ENCODE measurements at regions not wholly inside any gene's neighbourhood (a gene's known extent, or its start where the extent isn't known, plus 50 kb on each side); places are given as distances from the start of the nearest gene placed in this dataset.
"Not testable (repeated sequence)": the region's sequence is repeated elsewhere in the genome, so short reads cannot be mapped to it uniquely, and the experiment has no call there.

DNA sequence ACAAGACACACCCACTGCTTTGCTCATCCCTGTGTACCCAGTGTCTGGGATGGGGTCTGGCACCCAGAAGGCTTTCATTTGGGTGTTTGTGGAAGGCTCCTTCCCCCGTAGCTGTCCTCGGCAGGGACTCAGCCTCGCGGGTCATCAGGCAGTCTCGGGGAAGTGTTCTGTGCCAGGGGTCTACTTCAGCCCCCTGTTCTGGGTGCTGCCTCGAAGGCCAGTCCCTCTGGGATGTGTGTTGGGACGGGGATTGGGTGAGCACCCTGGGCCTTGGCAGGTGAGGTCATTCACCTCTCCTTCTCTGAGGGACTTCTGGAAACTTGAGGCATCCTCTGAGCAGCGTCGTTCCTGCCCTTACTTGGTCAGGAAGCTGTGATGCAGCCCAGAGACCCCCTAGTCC lies 65.5 kb downstream of the RPUSD4 start:
- DNase-seq (ENCODE audit: low spot score in 2 of 2) = no peak
- Histone ChIP-seq H3K9me3 (no peaks in the 10 kb centered on the region), H3K27ac (peak overlapping the region in 2 of 4 donors; percentile 4 to 72), H3K27me3 (no peaks in the 10 kb centered on the region), H3K36me3 (no peaks in the 10 kb centered on the region), H3K4me1 (peaks cover 0 to 36% (median 13%) of the 10 kb centered on the region in 4 donors), H3K4me3 (no peak overlapping the region)
- TF ChIP-seq, protein P1, sequence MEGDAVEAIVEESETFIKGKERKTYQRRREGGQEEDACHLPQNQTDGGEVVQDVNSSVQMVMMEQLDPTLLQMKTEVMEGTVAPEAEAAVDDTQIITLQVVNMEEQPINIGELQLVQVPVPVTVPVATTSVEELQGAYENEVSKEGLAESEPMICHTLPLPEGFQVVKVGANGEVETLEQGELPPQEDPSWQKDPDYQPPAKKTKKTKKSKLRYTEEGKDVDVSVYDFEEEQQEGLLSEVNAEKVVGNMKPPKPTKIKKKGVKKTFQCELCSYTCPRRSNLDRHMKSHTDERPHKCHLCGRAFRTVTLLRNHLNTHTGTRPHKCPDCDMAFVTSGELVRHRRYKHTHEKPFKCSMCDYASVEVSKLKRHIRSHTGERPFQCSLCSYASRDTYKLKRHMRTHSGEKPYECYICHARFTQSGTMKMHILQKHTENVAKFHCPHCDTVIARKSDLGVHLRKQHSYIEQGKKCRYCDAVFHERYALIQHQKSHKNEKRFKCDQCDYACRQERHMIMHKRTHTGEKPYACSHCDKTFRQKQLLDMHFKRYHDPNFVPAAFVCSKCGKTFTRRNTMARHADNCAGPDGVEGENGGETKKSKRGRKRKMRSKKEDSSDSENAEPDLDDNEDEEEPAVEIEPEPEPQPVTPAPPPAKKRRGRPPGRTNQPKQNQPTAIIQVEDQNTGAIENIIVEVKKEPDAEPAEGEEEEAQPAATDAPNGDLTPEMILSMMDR (IDR thresholded peaks at IDR 0.05) = no peak
- WGBS, 2 donors = 61 to 92% methylated on average over 8 to 9 of the region's 9 CpGs

DNA sequence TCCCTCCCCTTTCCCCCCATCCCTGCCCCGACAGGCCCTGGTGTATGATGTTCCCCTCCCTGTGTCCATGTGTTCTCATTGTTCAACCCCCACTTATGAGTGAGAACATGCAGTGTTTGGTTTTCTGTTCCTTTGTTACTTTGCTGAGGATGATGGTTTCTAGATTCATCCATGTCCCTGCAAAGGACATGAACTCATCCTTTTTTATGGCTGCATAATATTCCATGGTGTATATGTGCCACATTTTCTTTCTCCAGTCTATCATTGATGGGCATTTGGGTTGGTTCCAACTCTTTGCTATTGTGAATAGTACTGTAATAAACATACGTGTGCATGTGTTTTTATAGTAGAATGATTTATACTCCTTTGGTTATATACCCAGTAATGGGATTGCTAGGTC lies 68.0 kb downstream of the RPUSD4 start:
- 89 to 93% methylated on average over 2 of the region's 2 CpGs for WGBS, 2 donors
- not testable (repeated sequence) for H3K27me3 ChIP-seq; H3K9me3 ChIP-seq; DNase-seq (ENCODE audit: low spot score in 2 of 2); H3K36me3 ChIP-seq; H3K4me3 ChIP-seq; H3K27ac ChIP-seq
- peaks cover 0 to 54% (median 20%) of the 10 kb centered on the region in 4 donors for H3K4me1 ChIP-seq

DNA sequence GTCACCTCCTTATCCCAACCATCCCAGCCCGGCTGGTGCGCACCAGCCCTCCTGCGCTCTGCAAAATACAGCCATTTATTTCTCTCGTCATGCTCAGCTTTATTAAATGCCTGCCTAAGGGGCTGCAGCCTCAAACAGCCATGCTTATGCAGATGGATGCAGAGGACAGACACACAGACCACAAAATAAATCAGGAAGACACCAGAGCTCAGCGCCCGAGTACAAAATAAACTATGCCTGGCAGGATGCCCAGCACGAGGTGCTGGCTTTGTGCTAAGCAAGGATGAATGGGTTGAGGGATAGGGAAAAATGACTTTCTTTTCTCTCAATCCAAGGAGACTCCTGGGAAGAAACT lies 70.5 kb downstream of the RPUSD4 start:
- TF ChIP-seq EP300 (IDR thresholded peaks at IDR 0.05) = peak in 1 of 2 donors; percentile 35
- no peak for TF ChIP-seq POLR2A (IDR thresholded peaks at IDR 0.05)
- TF ChIP-seq, protein P1 (IDR thresholded peaks at IDR 0.05) = no peak
- H3K27ac ChIP-seq = peak overlapping the region in 2 of 4 donors; percentile 36 to 38
- no peaks in the 10 kb centered on the region for H3K27me3 ChIP-seq
- H3K4me3 ChIP-seq = no peak overlapping the region
- H3K36me3 ChIP-seq = no peaks in the 10 kb centered on the region
- 22 to 27% methylated on average over 7 of the region's 7 CpGs for WGBS, 2 donors
- H3K9me3 ChIP-seq = no peaks in the 10 kb centered on the region
- peaks cover 0 to 45% (median 6%) of the 10 kb centered on the region in 4 donors for H3K4me1 ChIP-seq
- DNase-seq (ENCODE audit: low spot score in 2 of 2) = peak; percentile 65 to 81

DNA sequence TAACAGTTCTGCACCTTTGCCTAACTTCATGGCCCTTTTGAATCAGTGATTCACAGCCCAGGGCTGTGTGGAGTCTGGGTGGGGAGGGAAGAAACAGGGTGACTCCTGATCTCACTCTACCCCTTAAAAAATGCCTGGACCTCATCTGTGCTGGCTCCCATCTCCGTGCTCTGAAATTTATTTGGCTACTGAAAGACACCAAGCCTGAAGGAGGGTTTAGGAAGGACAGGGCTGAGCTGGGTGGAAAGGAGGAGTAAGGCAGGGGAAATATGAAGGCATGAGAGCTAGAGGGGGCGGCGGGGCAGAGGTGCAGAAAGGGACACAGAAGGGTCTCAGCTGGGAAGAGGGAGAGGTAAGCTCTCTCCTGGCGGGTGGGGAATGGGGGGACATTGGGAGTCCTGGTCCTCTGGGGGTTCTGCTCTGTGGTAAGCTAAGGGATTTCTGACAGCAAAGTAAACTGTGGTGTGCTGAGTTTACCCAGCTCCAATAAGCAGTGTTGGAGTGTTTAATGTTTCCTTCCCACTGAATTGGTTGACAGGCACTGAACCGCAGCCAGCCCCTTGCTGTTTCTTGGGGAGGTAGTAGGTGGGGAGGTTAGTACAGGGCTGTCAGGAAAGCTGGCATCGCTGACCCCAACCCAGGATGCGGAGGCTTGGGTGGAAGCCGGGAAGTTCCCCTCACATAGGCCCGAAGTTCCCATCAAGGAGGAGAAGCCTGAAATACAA lies 71.1 kb downstream of the RPUSD4 start:
- H3K9me3 ChIP-seq = no peaks in the 10 kb centered on the region
- peaks cover 0 to 44% (median 6%) of the 10 kb centered on the region in 4 donors for H3K4me1 ChIP-seq
- H3K27ac ChIP-seq = peak overlapping the region in 2 of 4 donors; percentile 36 to 38
- 59 to 73% methylated on average over 9 of the region's 9 CpGs for WGBS, 2 donors
- TF ChIP-seq, protein P1 (IDR thresholded peaks at IDR 0.05) = no peak
- TF ChIP-seq POLR2A (IDR thresholded peaks at IDR 0.05) (no peak), EP300 (IDR thresholded peaks at IDR 0.05) (no peak)
- H3K36me3 ChIP-seq = no peaks in the 10 kb centered on the region
- DNase-seq (ENCODE audit: low spot score in 2 of 2) = no peak
- no peak overlapping the region for H3K4me3 ChIP-seq
- H3K27me3 ChIP-seq = no peaks in the 10 kb centered on the region

DNA sequence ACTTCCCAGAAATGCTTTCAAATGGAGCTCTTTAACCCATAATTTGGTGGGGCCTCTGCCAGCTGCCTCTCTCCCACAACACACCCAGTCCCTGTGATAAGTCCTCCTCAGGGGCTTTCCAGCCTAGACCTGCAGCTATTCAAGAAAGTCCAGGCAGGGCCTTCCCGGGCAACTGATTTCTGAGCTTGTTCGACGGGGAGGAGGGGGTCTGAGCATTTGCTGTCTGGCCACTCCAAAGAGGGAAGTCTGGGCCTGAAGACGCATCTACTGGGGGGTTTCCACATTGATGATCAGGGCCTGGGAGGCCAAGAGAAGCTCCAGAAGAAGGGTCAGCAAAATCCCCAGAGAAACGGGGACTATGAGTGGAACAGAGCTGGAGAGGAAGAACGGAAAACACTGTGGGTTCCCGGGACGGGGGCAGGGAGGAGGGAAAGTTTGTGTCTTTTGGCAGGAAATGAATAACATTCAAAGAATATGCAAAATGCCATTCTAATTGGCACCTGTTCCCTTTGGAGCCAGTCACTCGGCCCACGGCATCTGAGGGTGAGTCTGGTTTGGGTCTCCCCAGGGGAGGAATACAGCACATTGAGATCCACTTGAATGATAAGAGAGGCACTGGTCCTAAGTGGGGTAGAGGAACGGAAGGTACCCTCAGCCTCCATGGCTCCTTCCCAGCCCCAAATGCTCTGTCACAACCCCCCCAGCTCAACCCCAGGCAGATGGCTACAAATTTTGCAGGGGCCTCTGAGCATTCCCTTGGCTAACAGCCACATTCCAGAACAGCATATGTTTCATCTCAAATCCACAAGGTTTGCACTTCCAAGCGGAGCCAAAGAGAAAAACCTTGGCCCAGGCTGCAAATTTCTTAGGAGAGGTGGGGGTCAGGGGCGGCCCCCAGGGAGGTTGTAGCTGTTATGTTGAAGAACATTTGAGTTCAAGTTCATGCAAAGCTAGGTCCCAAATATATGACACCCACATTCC lies 72.0 kb downstream of the RPUSD4 start:
- H3K27me3 ChIP-seq = no peaks in the 10 kb centered on the region
- TF ChIP-seq, protein P1 (IDR thresholded peaks at IDR 0.05) = no peak
- peak overlapping the region in 1 of 4 donors; percentile 46 for H3K27ac ChIP-seq
- WGBS, 2 donors = 53 to 58% methylated on average over 13 of the region's 13 CpGs
- DNase-seq (ENCODE audit: low spot score in 2 of 2) = no peak
- no peaks in the 10 kb centered on the region for H3K36me3 ChIP-seq
- H3K4me3 ChIP-seq = no peak overlapping the region
- H3K9me3 ChIP-seq = no peaks in the 10 kb centered on the region
- peaks cover 0 to 44% (median 6%) of the 10 kb centered on the region in 4 donors for H3K4me1 ChIP-seq
